MCF 10A (cell line): ENCODE measurements at regions not wholly inside any gene's neighbourhood (a gene's known extent, or its start where the extent isn't known, plus 50 kb on each side); places are given as distances from the start of the nearest gene placed in this dataset.

Experiments
- BruUV-seq: library from RNA; stranded (reverse); fragments of 400-500 nt; replicated peaks from 2 replicates; lab custom pipeline; 2021; lab: Mats Ljungman, UMichigan
- CTCF ChIA-PET: fragments of 300-600 bp; sonication (Branson Sonifier 250); formaldehyde crosslinking; extraction: SDS; loops from one replicate; lab custom pipeline; 2021; ENCODE audit warnings: antibody characterized with exemption, inconsistent platforms; lab: Yijun Ruan, JAX
- POLR2A ChIA-PET: fragments of 300-600, 350-650 bp; sonication (Branson Sonifier 250); formaldehyde crosslinking; extraction: SDS; loops from one replicate; lab custom pipeline; 2020; ENCODE audit warnings: antibody characterized with exemption, inconsistent platforms; lab: Yijun Ruan, JAX
- DNase-seq: peaks from one replicate; pipeline ENCODE4 v3.0.0-alpha.2; 2018; ENCODE audit not compliant: unreplicated experiment
- H3K27ac Mint-ChIP-seq: one replicate; pipeline ENCODE4 v1.8.0; 2022; ENCODE audit warnings: mild to moderate bottlenecking, low read depth, mixed read lengths; ENCODE audit not compliant: unreplicated experiment
- H3K27me3 Mint-ChIP-seq: one replicate; pipeline ENCODE4 v1.8.0; 2022; ENCODE audit warnings: mixed read lengths; ENCODE audit not compliant: insufficient read depth, unreplicated experiment
- H3K36me3 Mint-ChIP-seq: one replicate; pipeline ENCODE4 v1.8.0; 2022; ENCODE audit warnings: mild to moderate bottlenecking, moderate library complexity, mixed read lengths; ENCODE audit not compliant: insufficient read depth, unreplicated experiment
- H3K4me1 Mint-ChIP-seq: one replicate; pipeline ENCODE4 v1.8.0; 2022; ENCODE audit warnings: mixed read lengths; ENCODE audit not compliant: insufficient read depth, unreplicated experiment
- H3K4me3 Mint-ChIP-seq: one replicate; pipeline ENCODE4 v1.8.0; 2022; ENCODE audit warnings: mild to moderate bottlenecking, moderate library complexity, mixed read lengths; ENCODE audit not compliant: unreplicated experiment
- H3K9me3 Mint-ChIP-seq: one replicate; pipeline ENCODE4 v1.8.0; 2022; ENCODE audit warnings: mixed read lengths; ENCODE audit not compliant: unreplicated experiment
- intact Hi-C: fragments of 100-400 bp; cut with micrococcal nuclease; formaldehyde crosslinking; loops from 2 replicates; pipeline ENCODE4 v1.14.1; 2022
- TF ChIP-seq, protein P1 (sequence below): fragments of 200-600 bp; IDR thresholded peaks from one replicate; pipeline ENCODE4 v1.8.0; 2022; ENCODE audit warnings: antibody characterized with exemption, mild to moderate bottlenecking; ENCODE audit not compliant: unreplicated experiment

DNA sequence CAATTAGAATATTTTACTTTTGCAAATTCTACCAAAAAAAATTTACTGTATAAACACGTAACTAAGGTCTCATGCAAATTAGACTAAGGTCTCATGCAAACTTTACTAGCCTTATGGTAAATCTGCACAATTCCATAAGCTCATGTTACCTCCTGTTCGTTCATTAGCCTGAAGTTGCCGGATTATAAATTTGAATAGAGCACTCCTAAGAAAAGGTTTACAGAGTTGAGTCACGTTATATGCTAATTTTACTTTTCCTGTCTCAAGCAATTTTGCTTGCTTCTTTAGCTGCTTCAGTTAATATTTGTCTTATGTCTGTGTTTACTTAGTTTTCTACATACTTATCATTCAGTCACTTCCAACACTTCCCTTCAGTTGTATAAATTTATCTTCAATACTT is 1434.0 kb upstream of the EYS start:
- ChIA-PET POLR2A (no interaction called here), CTCF (interaction anchor here (0.7 kb wide), 1 partner anchor 583 kb away, joined by 3 read pairs; no protein-coding TSS in a partner anchor)
- H3K9me3 Mint-ChIP-seq = no peaks in the 10 kb centered on the region
- H3K27me3 Mint-ChIP-seq = no peaks in the 10 kb centered on the region
- no peak for DNase-seq
- no peak overlapping the region for H3K27ac Mint-ChIP-seq
- H3K36me3 Mint-ChIP-seq = no peaks in the 10 kb centered on the region
- TF ChIP-seq, protein P1, sequence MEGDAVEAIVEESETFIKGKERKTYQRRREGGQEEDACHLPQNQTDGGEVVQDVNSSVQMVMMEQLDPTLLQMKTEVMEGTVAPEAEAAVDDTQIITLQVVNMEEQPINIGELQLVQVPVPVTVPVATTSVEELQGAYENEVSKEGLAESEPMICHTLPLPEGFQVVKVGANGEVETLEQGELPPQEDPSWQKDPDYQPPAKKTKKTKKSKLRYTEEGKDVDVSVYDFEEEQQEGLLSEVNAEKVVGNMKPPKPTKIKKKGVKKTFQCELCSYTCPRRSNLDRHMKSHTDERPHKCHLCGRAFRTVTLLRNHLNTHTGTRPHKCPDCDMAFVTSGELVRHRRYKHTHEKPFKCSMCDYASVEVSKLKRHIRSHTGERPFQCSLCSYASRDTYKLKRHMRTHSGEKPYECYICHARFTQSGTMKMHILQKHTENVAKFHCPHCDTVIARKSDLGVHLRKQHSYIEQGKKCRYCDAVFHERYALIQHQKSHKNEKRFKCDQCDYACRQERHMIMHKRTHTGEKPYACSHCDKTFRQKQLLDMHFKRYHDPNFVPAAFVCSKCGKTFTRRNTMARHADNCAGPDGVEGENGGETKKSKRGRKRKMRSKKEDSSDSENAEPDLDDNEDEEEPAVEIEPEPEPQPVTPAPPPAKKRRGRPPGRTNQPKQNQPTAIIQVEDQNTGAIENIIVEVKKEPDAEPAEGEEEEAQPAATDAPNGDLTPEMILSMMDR = no peak
- peaks cover 7% of the 10 kb centered on the region for H3K4me1 Mint-ChIP-seq
- no peak overlapping the region for H3K4me3 Mint-ChIP-seq
- intact Hi-C loops = no loop called here
- BruUV-seq = no TSS peak

DNA sequence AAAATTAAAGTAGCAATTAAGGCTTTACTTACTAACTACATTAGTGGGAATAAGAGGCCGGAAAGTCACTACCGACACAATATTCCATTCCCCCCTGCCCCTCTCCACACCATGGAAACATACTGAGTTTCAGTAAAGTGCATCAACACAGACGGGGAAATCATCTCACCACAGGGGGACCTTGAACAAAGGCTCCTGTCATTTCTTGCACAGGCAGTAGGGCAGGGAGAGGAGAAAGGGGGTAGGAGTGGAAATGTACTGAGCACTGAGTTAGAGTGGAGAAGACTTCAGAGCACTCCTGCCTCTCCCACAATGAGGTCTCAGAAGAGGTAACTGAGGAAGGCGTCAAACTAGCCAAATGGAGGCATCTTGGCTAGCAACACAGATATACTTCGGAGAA is 1426.9 kb upstream of the EYS start:
- intact Hi-C loops = no loop called here
- TF ChIP-seq, protein P1 = no peak
- ChIA-PET CTCF (interaction anchor here (0.6 kb wide), 1 partner anchor 1864 kb away, joined by 4 read pairs; no protein-coding TSS in a partner anchor), POLR2A (no interaction called here)
- H3K27ac Mint-ChIP-seq = no peak overlapping the region
- no peak for DNase-seq
- no TSS peak for BruUV-seq
- H3K9me3 Mint-ChIP-seq = no peaks in the 10 kb centered on the region
- H3K36me3 Mint-ChIP-seq = no peaks in the 10 kb centered on the region
- no peaks in the 10 kb centered on the region for H3K27me3 Mint-ChIP-seq
- H3K4me1 Mint-ChIP-seq = peaks cover 15% of the 10 kb centered on the region
- H3K4me3 Mint-ChIP-seq = no peak overlapping the region

DNA sequence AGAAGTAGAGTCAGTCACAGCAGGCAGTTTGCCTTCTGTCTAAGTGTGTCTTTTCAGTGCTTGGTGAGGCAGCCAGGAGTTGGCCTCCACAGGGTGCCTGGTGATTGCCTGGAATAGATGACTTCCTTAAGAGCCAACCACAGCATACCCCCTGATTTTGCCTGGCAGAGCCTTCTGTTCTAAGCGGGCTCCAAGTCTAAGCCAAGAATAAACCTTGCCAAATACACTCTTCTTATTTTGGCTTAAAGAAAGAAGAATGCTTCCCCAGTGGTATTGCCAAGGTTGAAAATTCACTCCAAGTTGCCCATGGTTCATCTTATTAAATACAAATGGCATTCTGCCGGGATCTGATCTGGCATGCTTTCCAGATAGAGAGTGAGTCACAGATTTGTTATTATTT is 1424.8 kb upstream of the EYS start:
- intact Hi-C loops = no loop called here
- Mint-ChIP-seq H3K9me3 (no peaks in the 10 kb centered on the region), H3K4me3 (no peak overlapping the region), H3K27me3 (no peaks in the 10 kb centered on the region), H3K36me3 (no peaks in the 10 kb centered on the region), H3K27ac (no peak overlapping the region), H3K4me1 (peaks cover 15% of the 10 kb centered on the region)
- ChIA-PET POLR2A (no interaction called here), CTCF (no interaction called here)
- no TSS peak for BruUV-seq
- no peak for DNase-seq
- TF ChIP-seq, protein P1 = no peak

DNA sequence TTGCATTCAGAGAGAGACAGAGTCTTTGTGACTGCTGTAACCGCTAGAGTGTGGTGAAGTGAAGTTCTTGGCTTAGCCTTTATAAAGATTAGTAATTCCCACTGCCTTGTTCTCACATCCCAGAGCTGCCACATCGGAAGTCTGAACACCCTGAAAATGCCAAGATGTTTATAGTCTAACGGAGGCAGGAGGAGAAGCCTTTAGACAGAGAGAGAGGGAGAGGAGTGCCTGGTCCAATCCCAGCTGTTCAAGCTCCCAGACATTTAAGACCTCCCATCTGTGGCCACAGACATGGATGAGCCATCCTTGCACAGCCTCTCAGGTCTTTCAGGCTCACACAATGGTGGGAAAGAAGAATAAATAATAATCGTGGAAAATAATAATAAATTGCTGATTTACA is 1422.8 kb upstream of the EYS start:
- Mint-ChIP-seq H3K4me3 (no peak overlapping the region), H3K9me3 (no peaks in the 10 kb centered on the region), H3K4me1 (peaks cover 20% of the 10 kb centered on the region), H3K27ac (no peak overlapping the region), H3K27me3 (no peaks in the 10 kb centered on the region), H3K36me3 (no peaks in the 10 kb centered on the region)
- BruUV-seq = no TSS peak
- DNase-seq = no peak
- POLR2A ChIA-PET = no interaction called here
- TF ChIP-seq, protein P1 = no peak
- CTCF ChIA-PET = interaction anchor here (0.6 kb wide), 1 partner anchor 619 kb away, joined by 4 read pairs; no protein-coding TSS in a partner anchor
- intact Hi-C loops = no loop called here
